ENCODE measurements at regions not wholly inside any gene's neighbourhood (a gene's known extent, or its start where the extent isn't known, plus 50 kb on each side); places are given as distances from the start of the nearest gene placed in this dataset.
"Not testable (repeated sequence)": the region's sequence is repeated elsewhere in the genome, so short reads cannot be mapped to it uniquely, and the experiment has no call there.

GRCh38 chr3:72266921-72267524, 482.1 kb upstream of the PROK2 start:
- TF ChIP-seq CTCF, POLR2A, EP300 (IDR thresholded peaks at IDR 0.05): not testable (repeated sequence)
